Mucosa of rectum (tissue), 2 donors: ENCODE measurements at regions not wholly inside any gene's neighbourhood (a gene's known extent, or its start where the extent isn't known, plus 50 kb on each side); places are given as distances from the start of the nearest gene placed in this dataset.

Source experiments
- H3K27ac ChIP-seq, 2 donors: one replicate each; pipeline ENCODE4 v1.7.0; 2013; ENCODE audit warnings: inconsistent platforms in 2 of 2, low read depth in 2 of 2, low read length in 2 of 2
- H3K27me3 ChIP-seq, 2 donors: one replicate each; pipeline ENCODE4 v1.7.0; 2013; ENCODE audit warnings: low read length in 2 of 2; ENCODE audit not compliant: control insufficient read depth in 2 of 2, insufficient read depth in 2 of 2
- H3K36me3 ChIP-seq, 2 donors: one replicate each; pipeline ENCODE4 v1.7.0; 2013; ENCODE audit warnings: low read length in 2 of 2; ENCODE audit not compliant: control insufficient read depth in 2 of 2, insufficient read depth in 2 of 2
- H3K4me1 ChIP-seq, 2 donors: one replicate each; pipeline ENCODE4 v1.7.0; 2013; ENCODE audit warnings: low read length in 2 of 2, mild to moderate bottlenecking in 1 of 2; ENCODE audit not compliant: control insufficient read depth in 2 of 2, insufficient read depth in 2 of 2
- H3K4me3 ChIP-seq, 2 donors: one replicate each; pipeline ENCODE4 v1.7.0; 2013; ENCODE audit warnings: low read length in 2 of 2
- H3K9ac ChIP-seq, 2 donors: one replicate each; pipeline ENCODE4 v1.7.0; 2013; ENCODE audit warnings: low read length in 2 of 2, low read depth in 1 of 2, mild to moderate bottlenecking in 1 of 2
- H3K9me3 ChIP-seq, 2 donors: one replicate each; pipeline ENCODE4 v1.7.0; 2013; ENCODE audit warnings: low read length in 2 of 2; ENCODE audit not compliant: control insufficient read depth in 2 of 2
- donor health status: healthy.
- donor health status: Normal muscosa, but diverticular disease.

- Histone ChIP-seq H3K27me3 (no peaks in the 10 kb centered on the region), H3K36me3 (no peaks in the 10 kb centered on the region), H3K27ac (no peak overlapping the region), H3K9me3 (no peaks in the 10 kb centered on the region), H3K4me1 (no peaks in the 10 kb centered on the region), H3K4me3 (no peak overlapping the region), H3K9ac (no peak overlapping the region)
Measured at GRCh38 chr2:156818221-156818620, 382.0 kb downstream of the GPD2 start.

GRCh38 chr2:156818944-156819343, 382.8 kb downstream of the GPD2 start:
- no peaks in the 10 kb centered on the region for H3K9me3 ChIP-seq
- no peak overlapping the region for H3K9ac ChIP-seq
- H3K36me3 ChIP-seq, result no peaks in the 10 kb centered on the region
- no peaks in the 10 kb centered on the region for H3K4me1 ChIP-seq
- H3K27me3 ChIP-seq, result no peaks in the 10 kb centered on the region
- H3K27ac ChIP-seq, result no peak overlapping the region
- no peak overlapping the region for H3K4me3 ChIP-seq

- no peak overlapping the region for H3K4me3 ChIP-seq
Measured at GRCh38 chr2:156826341-156826933, 390.3 kb downstream of the GPD2 start.

GRCh38 chr2:156834431-156834830, 398.3 kb downstream of the GPD2 start:
- Histone ChIP-seq H3K27me3 (no peaks in the 10 kb centered on the region), H3K36me3 (no peaks in the 10 kb centered on the region), H3K4me1 (no peaks in the 10 kb centered on the region), H3K27ac (no peak overlapping the region), H3K9ac (no peak overlapping the region), H3K4me3 (no peak overlapping the region), H3K9me3 (no peaks in the 10 kb centered on the region)

More at GRCh38 chr2:156826341-156826933, 390.3 kb downstream of the GPD2 start:
- Histone ChIP-seq H3K4me1 (no peaks in the 10 kb centered on the region), H3K36me3 (no peaks in the 10 kb centered on the region), H3K9me3 (no peaks in the 10 kb centered on the region), H3K27me3 (no peaks in the 10 kb centered on the region), H3K9ac (no peak overlapping the region), H3K27ac (no peak overlapping the region)

- H3K4me1 ChIP-seq, result no peaks in the 10 kb centered on the region
- H3K27ac ChIP-seq, result no peak overlapping the region
- no peaks in the 10 kb centered on the region for H3K9me3 ChIP-seq
- H3K4me3 ChIP-seq, result no peak overlapping the region
- H3K9ac ChIP-seq, result no peak overlapping the region
- no peaks in the 10 kb centered on the region for H3K36me3 ChIP-seq
- no peaks in the 10 kb centered on the region for H3K27me3 ChIP-seq
Measured at GRCh38 chr2:156837635-156838370, 401.6 kb downstream of the GPD2 start.

- no peak overlapping the region for H3K27ac ChIP-seq
Measured at GRCh38 chr2:156841321-156841720, 405.1 kb downstream of the GPD2 start.

GRCh38 chr2:156845806-156846558, 409.8 kb downstream of the GPD2 start:
- Histone ChIP-seq H3K4me1 (no peaks in the 10 kb centered on the region), H3K27me3 (no peaks in the 10 kb centered on the region), H3K4me3 (no peak overlapping the region), H3K9me3 (no peaks in the 10 kb centered on the region), H3K36me3 (no peaks in the 10 kb centered on the region), H3K9ac (no peak overlapping the region), H3K27ac (no peak overlapping the region)

More at GRCh38 chr2:156841321-156841720, 405.1 kb downstream of the GPD2 start:
- no peaks in the 10 kb centered on the region for H3K9me3 ChIP-seq
- no peaks in the 10 kb centered on the region for H3K27me3 ChIP-seq
- H3K4me3 ChIP-seq, result no peak overlapping the region
- no peak overlapping the region for H3K9ac ChIP-seq
- H3K4me1 ChIP-seq, result no peaks in the 10 kb centered on the region
- no peaks in the 10 kb centered on the region for H3K36me3 ChIP-seq

- Histone ChIP-seq H3K27ac (no peak overlapping the region), H3K9me3 (no peaks in the 10 kb centered on the region), H3K4me3 (no peak overlapping the region), H3K27me3 (no peaks in the 10 kb centered on the region), H3K4me1 (no peaks in the 10 kb centered on the region), H3K9ac (no peak overlapping the region), H3K36me3 (no peaks in the 10 kb centered on the region)
Measured at GRCh38 chr2:156852210-156852609, 405.3 kb upstream of the GALNT5 start.

- Histone ChIP-seq H3K27me3 (no peaks in the 10 kb centered on the region), H3K4me3 (no peak overlapping the region), H3K9me3 (no peaks in the 10 kb centered on the region), H3K27ac (no peak overlapping the region), H3K4me1 (no peaks in the 10 kb centered on the region), H3K36me3 (no peaks in the 10 kb centered on the region), H3K9ac (no peak overlapping the region)
Measured at GRCh38 chr2:156852681-156853080, 404.8 kb upstream of the GALNT5 start.

GRCh38 chr2:156864325-156864724, 393.2 kb upstream of the GALNT5 start:
- Histone ChIP-seq H3K36me3 (no peaks in the 10 kb centered on the region), H3K27ac (no peak overlapping the region), H3K4me1 (no peaks in the 10 kb centered on the region), H3K27me3 (no peaks in the 10 kb centered on the region), H3K9me3 (no peaks in the 10 kb centered on the region), H3K9ac (no peak overlapping the region), H3K4me3 (no peak overlapping the region)
